ENCODE measurements at regions not wholly inside any gene's neighbourhood (a gene's known extent, or its start where the extent isn't known, plus 50 kb on each side); places are given as distances from the start of the nearest gene placed in this dataset.

- no peak for TF ChIP-seq TAF1 (IDR thresholded peaks at IDR 0.05; ENCODE audit: borderline replicate concordance, low read depth, low read length)
- no peak for TF ChIP-seq POLR2A (IDR thresholded peaks at IDR 0.05; ENCODE audit: low read depth, low read length)
- TF ChIP-seq POLR2AphosphoS5 (IDR thresholded peaks at IDR 0.05; ENCODE audit: low read depth, low read length), result no peak
Measured at GRCh38 chr4:85106166-85106565, 139.7 kb upstream of the WDFY3 start.

Measured in GM12892 (cell line).